H9 (cell line): ENCODE measurements at regions not wholly inside any gene's neighbourhood (a gene's known extent, or its start where the extent isn't known, plus 50 kb on each side); places are given as distances from the start of the nearest gene placed in this dataset.

Experiments used
- DNase-seq: peaks from one replicate; pipeline ENCODE4 v3.0.0-alpha.2; 2017
- H2AFZ ChIP-seq: one replicate; pipeline ENCODE4 v1.6.1; 2013; ENCODE audit warnings: mild to moderate bottlenecking, low read length, control low read depth, moderate library complexity
- H2AK5ac ChIP-seq: 2 replicates; pipeline ENCODE4 v1.6.1; 2013; ENCODE audit warnings: low read length, control low read depth, mixed read lengths; ENCODE audit not compliant: insufficient read length
- H2BK120ac ChIP-seq: one replicate; pipeline ENCODE4 v1.6.1; 2013; ENCODE audit warnings: low read depth, mild to moderate bottlenecking, low read length, control low read depth, inconsistent platforms; ENCODE audit not compliant: poor library complexity, severe bottlenecking
- H2BK12ac ChIP-seq: 2 replicates; pipeline ENCODE4 v1.6.1; 2013; ENCODE audit warnings: low read length, control low read depth, mixed read lengths, low read depth; ENCODE audit not compliant: insufficient read length
- H2BK15ac ChIP-seq: 2 replicates; pipeline ENCODE4 v1.6.1; 2013; ENCODE audit warnings: low read depth, low read length, control low read depth
- H2BK20ac ChIP-seq: one replicate; pipeline ENCODE4 v1.6.1; 2013; ENCODE audit warnings: low read depth, mild to moderate bottlenecking, low read length, control low read depth, inconsistent platforms; ENCODE audit not compliant: poor library complexity, severe bottlenecking
- H2BK5ac ChIP-seq: 2 replicates; pipeline ENCODE4 v1.6.1; 2013; ENCODE audit warnings: low read length, control low read depth, mixed read lengths; ENCODE audit not compliant: insufficient read length
- H3K14ac ChIP-seq: 2 replicates; pipeline ENCODE4 v1.6.1; 2013; ENCODE audit warnings: low read length, control low read depth; ENCODE audit not compliant: insufficient read depth
- H3K18ac ChIP-seq: 2 replicates; pipeline ENCODE4 v1.6.1; 2013; ENCODE audit warnings: low read depth, mild to moderate bottlenecking, mixed read lengths, low read length, control low read depth; ENCODE audit not compliant: insufficient read length
- H3K23ac ChIP-seq: 2 replicates; pipeline ENCODE4 v1.6.1; 2013; ENCODE audit warnings: low read length, control low read depth, mixed read lengths, low read depth; ENCODE audit not compliant: insufficient read length
- H3K23me2 ChIP-seq: 2 replicates; pipeline ENCODE4 v1.6.1; 2013; ENCODE audit warnings: low read depth, mild to moderate bottlenecking, mixed read lengths, low read length, control low read depth; ENCODE audit not compliant: insufficient read length, poor library complexity, severe bottlenecking
- H3K27ac ChIP-seq: 2 replicates; pipeline ENCODE4 v1.5.1; 2013; ENCODE audit warnings: low read length, control low read depth, mixed read lengths, low read depth; ENCODE audit not compliant: insufficient read length
- H3K27me3 ChIP-seq: 2 replicates; pipeline ENCODE4 v1.6.1; 2013; ENCODE audit warnings: low read length, control low read depth, inconsistent platforms; ENCODE audit not compliant: insufficient read depth
- H3K4ac ChIP-seq: 2 replicates; pipeline ENCODE4 v1.6.1; 2013; ENCODE audit warnings: low read depth, mild to moderate bottlenecking, control low read depth, inconsistent platforms, low read length, moderate library complexity
- H3K4me1 ChIP-seq: 2 replicates; pipeline ENCODE4 v1.6.1; 2013; ENCODE audit warnings: low read length, control low read depth, inconsistent platforms; ENCODE audit not compliant: insufficient read depth
- H3K4me2 ChIP-seq: 2 replicates; pipeline ENCODE4 v1.6.1; 2013; ENCODE audit warnings: low read length, control low read depth, mixed read lengths; ENCODE audit not compliant: insufficient read length, insufficient read depth
- H3K56ac ChIP-seq: 2 replicates; pipeline ENCODE4 v1.6.1; 2013; ENCODE audit warnings: low read depth, mild to moderate bottlenecking, mixed read lengths, low read length, control low read depth; ENCODE audit not compliant: insufficient read length
- H3K79me1 ChIP-seq: 2 replicates; pipeline ENCODE4 v1.6.1; 2013; ENCODE audit warnings: low read depth, mild to moderate bottlenecking, moderate library complexity, low read length, control low read depth, inconsistent platforms; ENCODE audit not compliant: insufficient read depth, poor library complexity, severe bottlenecking
- H3K79me2 ChIP-seq: 2 replicates; pipeline ENCODE4 v1.6.1; 2013; ENCODE audit warnings: low read length, control low read depth, inconsistent platforms; ENCODE audit not compliant: insufficient read depth
- H3K9ac ChIP-seq: 2 replicates; pipeline ENCODE4 v1.6.1; 2013; ENCODE audit warnings: low read length, control low read depth, mixed read lengths; ENCODE audit not compliant: insufficient read length; ENCODE audit errors: extremely low read depth
- H3K9me3 ChIP-seq: one replicate; pipeline ENCODE4 v1.6.1; 2013; ENCODE audit warnings: low read depth, low read length, inconsistent platforms; ENCODE audit not compliant: control insufficient read depth
- H3T11ph ChIP-seq: one replicate; pipeline ENCODE4 v1.6.1; 2013; ENCODE audit warnings: mild to moderate bottlenecking, low read length, control low read depth, inconsistent platforms
- H4K20me1 ChIP-seq: one replicate; pipeline ENCODE4 v1.6.1; 2013; ENCODE audit not compliant: control insufficient read depth, insufficient read length, insufficient read depth
- H4K5ac ChIP-seq: 2 replicates; pipeline ENCODE4 v1.6.1; 2013; ENCODE audit warnings: low read depth, mild to moderate bottlenecking, mixed read lengths, low read length, control low read depth; ENCODE audit not compliant: insufficient read length
- H4K8ac ChIP-seq: replicated peaks from 2 replicates; pipeline ENCODE4 v1.6.1; 2013; ENCODE audit warnings: low read length, control low read depth, mixed read lengths, low read depth; ENCODE audit not compliant: insufficient read length
- H4K91ac ChIP-seq: 2 replicates; pipeline ENCODE4 v1.6.1; 2013; ENCODE audit warnings: low read depth, mild to moderate bottlenecking, moderate library complexity, mixed read lengths, low read length, control low read depth; ENCODE audit not compliant: insufficient read length
- H3K27ac Mint-ChIP-seq, 3 experiments: 2 replicates in 2 of 3; 3 replicates in 1 of 3; pipeline ENCODE4 v1.8.0; 2020 to 2021; ENCODE audit warnings: mixed read lengths in 3 of 3, mild to moderate bottlenecking in 1 of 3, moderate library complexity in 1 of 3
- H3K27me3 Mint-ChIP-seq: 2 replicates; pipeline ENCODE4 v1.8.0; 2021; ENCODE audit warnings: low read depth, mild to moderate bottlenecking, moderate library complexity, mixed read lengths
- H3K36me3 Mint-ChIP-seq, 3 experiments: 2 replicates in 2 of 3; 3 replicates in 1 of 3; pipeline ENCODE4 v1.8.0; 2020 to 2021; ENCODE audit warnings: low read depth in 3 of 3, mixed read lengths in 3 of 3; ENCODE audit not compliant: insufficient read depth in 1 of 3
- H3K4me1 Mint-ChIP-seq, 2 experiments: 2 replicates each; pipeline ENCODE4 v1.8.0; 2020; ENCODE audit warnings: mixed read lengths in 2 of 2
- H3K4me3 Mint-ChIP-seq, 2 experiments: 2 replicates in 1 of 2; 3 replicates in 1 of 2; pipeline ENCODE4 v1.8.0; 2020 to 2021; ENCODE audit warnings: mild to moderate bottlenecking in 2 of 2, mixed read lengths in 2 of 2, moderate library complexity in 1 of 2
- H3K9me3 Mint-ChIP-seq, 2 experiments: 2 replicates in 1 of 2; 3 replicates in 1 of 2; pipeline ENCODE4 v1.8.0; 2020; ENCODE audit warnings: mild to moderate bottlenecking in 2 of 2, mixed read lengths in 2 of 2, moderate library complexity in 1 of 2
- CTCF ChIP-seq: fragments of 200-600 bp; sonication (generic); conservative IDR thresholded peaks from 3 replicates; pipeline ENCODE4 v1.8.0; 2021; ENCODE audit warnings: antibody characterized with exemption, mild to moderate bottlenecking
- WGBS: extraction: QIAGEN DNeasy Blood & Tissue Kit; methylation state at CpG from one replicate; pipeline ENCODE4 v1.1.7; 2013; ENCODE audit warnings: missing lambda C conversion rate, low lambda C conversion rate, mixed read lengths; ENCODE audit not compliant: insufficient read length; ENCODE audit errors: extremely low coverage; 5-methylcytosine and 5-hydroxymethylcytosine counted together

GRCh38 chr1:213337025-213337678 is 286.1 kb downstream of the RPS6KC1 start:
- no peak overlapping the region for H3K23ac ChIP-seq
- WGBS = no CpG with 5 or more reads among the region's 3 CpGs
- TF ChIP-seq CTCF = no peak
- H2BK12ac ChIP-seq = no peak overlapping the region
- H2BK20ac ChIP-seq = no peak overlapping the region
- no peaks in the 10 kb centered on the region for H3K4me1 ChIP-seq
- no peak overlapping the region for H3K27ac Mint-ChIP-seq
- no peak overlapping the region for H3T11ph ChIP-seq
- no peak for DNase-seq
- no peak overlapping the region for H2BK120ac ChIP-seq
- H2AFZ ChIP-seq = no peak overlapping the region
- no peak overlapping the region for H3K4ac ChIP-seq
- peaks cover 3% of the 10 kb centered on the region in 2 experiments; a peak in 2 of 4 replicates for H3K4me1 Mint-ChIP-seq
- no peaks in the 10 kb centered on the region for H3K27me3 Mint-ChIP-seq
- H3K27ac ChIP-seq = no peak overlapping the region
- no peaks in the 10 kb centered on the region for H3K23me2 ChIP-seq
- no peaks in the 10 kb centered on the region for H3K27me3 ChIP-seq
- no peak overlapping the region for H3K9ac ChIP-seq
- H3K79me2 ChIP-seq = no peaks in the 10 kb centered on the region; the same call in 1 of the 2 replicates
- no peaks in the 10 kb centered on the region for H4K20me1 ChIP-seq
- H3K4me2 ChIP-seq = no peak overlapping the region
- no peaks in the 10 kb centered on the region; a peak in 1 of 5 replicates for H3K9me3 Mint-ChIP-seq
- H4K5ac ChIP-seq = no peak overlapping the region
- H2AK5ac ChIP-seq = no peak overlapping the region
- H3K18ac ChIP-seq = no peak overlapping the region
- no peak overlapping the region for H3K56ac ChIP-seq
- H3K36me3 Mint-ChIP-seq = no peaks in the 10 kb centered on the region
- H3K4me3 Mint-ChIP-seq = no peak overlapping the region
- H4K8ac ChIP-seq = no peak overlapping the region
- no peak overlapping the region for H4K91ac ChIP-seq
- no peaks in the 10 kb centered on the region for H3K9me3 ChIP-seq
- no peak overlapping the region for H3K14ac ChIP-seq
- no peak overlapping the region for H2BK15ac ChIP-seq
- no peaks in the 10 kb centered on the region for H3K79me1 ChIP-seq
- no peak overlapping the region for H2BK5ac ChIP-seq
